ENCODE measurements at regions not wholly inside any gene's neighbourhood (a gene's known extent, or its start where the extent isn't known, plus 50 kb on each side); places are given as distances from the start of the nearest gene placed in this dataset.

DNA sequence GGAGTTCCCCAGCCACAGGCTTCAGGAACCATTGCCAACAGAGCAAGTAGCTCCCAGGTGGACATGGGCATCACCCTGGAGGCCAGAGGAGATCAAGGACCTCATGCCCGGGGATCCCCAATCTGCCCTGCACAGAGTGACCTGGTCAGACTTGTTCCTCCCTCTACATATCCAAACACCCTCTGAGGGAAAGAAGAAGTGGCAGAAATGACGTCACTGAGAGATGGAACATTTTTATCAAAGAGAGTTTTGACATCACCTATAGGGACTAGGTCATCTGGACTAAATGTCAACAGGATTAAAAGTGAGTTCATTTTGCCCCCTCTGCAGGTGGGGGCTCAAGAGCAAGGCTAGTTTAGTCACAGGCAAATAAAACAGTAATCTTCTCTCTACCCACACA is 273.7 kb downstream of the SKAP2 start:
- TF ChIP-seq, protein P1, sequence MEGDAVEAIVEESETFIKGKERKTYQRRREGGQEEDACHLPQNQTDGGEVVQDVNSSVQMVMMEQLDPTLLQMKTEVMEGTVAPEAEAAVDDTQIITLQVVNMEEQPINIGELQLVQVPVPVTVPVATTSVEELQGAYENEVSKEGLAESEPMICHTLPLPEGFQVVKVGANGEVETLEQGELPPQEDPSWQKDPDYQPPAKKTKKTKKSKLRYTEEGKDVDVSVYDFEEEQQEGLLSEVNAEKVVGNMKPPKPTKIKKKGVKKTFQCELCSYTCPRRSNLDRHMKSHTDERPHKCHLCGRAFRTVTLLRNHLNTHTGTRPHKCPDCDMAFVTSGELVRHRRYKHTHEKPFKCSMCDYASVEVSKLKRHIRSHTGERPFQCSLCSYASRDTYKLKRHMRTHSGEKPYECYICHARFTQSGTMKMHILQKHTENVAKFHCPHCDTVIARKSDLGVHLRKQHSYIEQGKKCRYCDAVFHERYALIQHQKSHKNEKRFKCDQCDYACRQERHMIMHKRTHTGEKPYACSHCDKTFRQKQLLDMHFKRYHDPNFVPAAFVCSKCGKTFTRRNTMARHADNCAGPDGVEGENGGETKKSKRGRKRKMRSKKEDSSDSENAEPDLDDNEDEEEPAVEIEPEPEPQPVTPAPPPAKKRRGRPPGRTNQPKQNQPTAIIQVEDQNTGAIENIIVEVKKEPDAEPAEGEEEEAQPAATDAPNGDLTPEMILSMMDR (conservative IDR thresholded peaks at IDR 0.05): no peak
- H3K27ac ChIP-seq: no peak overlapping the region

DNA sequence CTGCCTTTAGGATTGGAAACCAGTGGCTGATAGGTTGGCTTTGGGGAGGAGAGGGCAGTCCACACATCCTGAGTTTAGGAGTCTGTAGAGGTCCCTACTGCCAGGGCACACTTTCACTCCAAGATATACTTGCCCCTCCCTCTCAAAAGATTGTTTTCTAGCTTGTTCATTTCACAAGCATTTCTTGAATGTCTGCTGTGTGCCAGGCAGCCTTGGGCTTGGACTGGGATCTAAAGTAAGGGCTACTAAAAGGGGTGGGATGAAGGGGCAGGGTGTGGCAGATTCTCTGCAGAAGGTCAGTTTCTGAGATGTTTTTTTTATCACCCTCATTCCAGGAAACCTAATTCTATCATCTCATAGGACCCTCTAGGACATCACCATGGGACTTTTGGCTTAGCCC is 272.4 kb downstream of the SKAP2 start:
- H3K27ac ChIP-seq: no peak overlapping the region
- TF ChIP-seq, protein P1 (conservative IDR thresholded peaks at IDR 0.05): no peak

DNA sequence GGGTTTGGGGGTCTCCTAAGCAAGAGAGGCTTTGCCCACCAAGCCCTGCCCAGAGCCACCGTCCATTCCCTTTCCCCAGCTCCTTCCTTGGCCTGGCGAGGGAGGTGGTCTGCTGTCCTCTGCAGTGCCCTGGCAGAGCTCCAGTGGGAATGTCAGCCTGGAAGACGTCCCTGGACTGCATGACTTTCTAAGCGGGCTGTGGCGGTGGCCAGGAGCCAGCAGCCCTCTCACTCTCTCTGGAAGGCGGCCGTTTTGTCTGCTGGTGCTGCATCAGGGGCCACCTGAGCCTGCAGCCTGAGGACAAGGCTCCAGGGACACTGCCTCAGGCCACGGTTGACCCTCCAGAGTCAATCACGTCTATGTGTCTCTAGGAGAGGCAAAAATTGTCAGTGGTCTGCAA is 271.0 kb downstream of the SKAP2 start:
- TF ChIP-seq, protein P1 (conservative IDR thresholded peaks at IDR 0.05): no peak
- H3K27ac ChIP-seq: no peak overlapping the region

DNA sequence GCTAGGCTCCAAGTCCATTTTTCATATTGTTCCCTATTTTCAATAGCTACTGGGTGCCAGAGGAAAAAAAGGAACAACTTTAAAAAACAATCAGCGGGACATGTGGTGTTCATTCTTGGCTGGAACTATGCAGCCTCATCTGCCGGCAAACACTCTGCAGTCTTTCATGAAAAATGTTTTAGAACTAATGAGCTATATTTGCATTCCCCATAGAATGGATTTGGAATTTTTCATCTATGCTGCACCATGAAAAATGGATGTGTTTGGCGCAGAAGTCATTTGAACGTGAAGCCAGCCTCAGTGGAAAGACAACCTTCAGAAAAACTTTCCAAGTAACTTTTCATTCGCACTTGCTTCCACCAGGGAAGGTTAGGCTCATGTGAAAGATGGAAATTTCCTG is 270.5 kb downstream of the SKAP2 start:
- TF ChIP-seq, protein P1 (conservative IDR thresholded peaks at IDR 0.05): no peak

DNA sequence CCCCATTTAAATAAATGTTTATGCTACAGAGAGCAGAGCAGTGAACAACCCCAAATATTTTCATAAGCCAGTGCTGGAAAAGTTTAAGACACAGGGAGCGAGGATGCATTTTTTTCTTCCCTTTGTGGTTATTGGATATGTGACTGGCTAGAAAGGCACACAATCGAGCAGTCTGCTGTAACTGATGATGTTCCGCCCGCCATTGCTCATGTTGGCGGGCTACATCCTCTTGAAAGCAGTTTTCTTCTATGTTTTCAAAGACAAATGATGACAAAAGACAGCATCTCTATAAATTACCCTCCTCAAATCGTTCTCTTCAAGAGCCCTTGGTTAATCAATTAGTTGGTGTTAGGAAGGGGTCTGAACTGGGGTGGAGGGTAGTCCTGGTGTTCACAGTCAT is 269.8 kb downstream of the SKAP2 start:
- TF ChIP-seq, protein P1 (conservative IDR thresholded peaks at IDR 0.05): no peak
- H3K27ac ChIP-seq: no peak overlapping the region

More for the DNA sequence above, 270.5 kb downstream of the SKAP2 start:
- H3K27ac ChIP-seq: no peak overlapping the region

DNA sequence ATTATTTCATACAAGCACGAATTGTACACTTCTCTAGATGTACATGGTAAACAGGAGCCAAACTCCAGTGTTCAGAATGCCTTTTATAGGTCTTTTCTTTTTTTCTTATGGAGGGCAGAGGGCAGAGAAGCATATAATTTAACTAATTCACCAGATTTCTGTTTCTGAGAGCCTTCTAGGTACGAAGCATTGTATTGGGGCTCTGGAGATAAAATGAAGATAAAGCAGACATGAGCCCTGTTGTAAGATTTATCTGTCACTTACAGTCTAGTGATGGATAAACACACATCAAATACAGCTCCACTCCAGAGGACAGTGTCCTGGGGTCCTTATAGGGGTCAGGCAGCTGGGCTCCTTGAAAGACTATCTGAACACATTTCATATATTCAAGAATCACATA is 265.5 kb downstream of the SKAP2 start:
- H3K27ac ChIP-seq: no peak overlapping the region
- TF ChIP-seq, protein P1 (conservative IDR thresholded peaks at IDR 0.05): no peak

DNA sequence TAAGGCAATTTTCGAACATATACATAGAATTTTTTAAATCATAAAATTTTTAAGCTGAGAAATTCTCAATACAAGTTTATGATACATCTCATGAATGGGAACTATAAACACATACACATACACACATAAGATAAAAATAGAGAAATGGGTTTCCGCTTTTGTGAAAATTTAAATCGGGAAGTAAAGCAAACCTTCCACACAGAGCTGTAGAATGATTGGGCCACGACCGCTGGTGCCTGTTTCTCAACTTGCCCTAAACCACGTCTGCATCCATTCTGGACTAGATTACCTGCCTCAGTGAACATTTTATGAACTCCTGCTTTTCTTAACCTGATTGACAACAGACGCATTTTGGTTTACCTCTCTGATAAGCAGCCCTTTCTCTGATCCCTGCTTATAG is 264.4 kb downstream of the SKAP2 start:
- no peak overlapping the region for H3K27ac ChIP-seq
- TF ChIP-seq, protein P1 (conservative IDR thresholded peaks at IDR 0.05): no peak

DNA sequence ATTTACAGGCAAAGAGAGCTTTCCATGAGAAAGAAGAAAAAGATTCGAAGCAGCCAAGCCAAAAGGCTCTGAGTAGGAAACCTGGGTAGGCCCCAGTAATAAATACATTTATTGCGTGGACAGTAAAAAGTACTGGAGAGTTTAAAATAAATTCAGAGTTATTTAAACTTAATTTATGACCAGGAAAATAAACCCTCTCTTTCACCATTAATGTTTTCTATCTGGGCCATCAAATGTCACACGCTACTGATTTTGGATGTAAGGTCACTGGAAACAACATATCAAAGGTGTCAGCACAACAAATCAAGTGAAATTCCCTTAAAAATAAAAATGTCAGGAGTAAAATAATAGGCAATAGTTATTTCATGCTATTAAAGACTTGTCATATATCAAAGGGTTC is 264.0 kb downstream of the SKAP2 start:
- TF ChIP-seq, protein P1 (conservative IDR thresholded peaks at IDR 0.05): no peak
- H3K27ac ChIP-seq: no peak overlapping the region

Data from VCaP (cell line).